Suprapubic skin (tissue), 4 donors: ENCODE measurements at regions not wholly inside any gene's neighbourhood (a gene's known extent, or its start where the extent isn't known, plus 50 kb on each side); places are given as distances from the start of the nearest gene placed in this dataset.

ENCODE experiments used
- DNase-seq, 2 donors: peaks; one replicate each; pipeline ENCODE4 v3.0.0-alpha.2; 2019; ENCODE audit warnings: low spot score in 2 of 2
- H3K27ac ChIP-seq: fragments of 200-600 bp; sonication (generic); one replicate; pipeline ENCODE4 v1.5.1; 2019
- H3K27me3 ChIP-seq: fragments of 200-600 bp; sonication (generic); one replicate; pipeline ENCODE4 v1.5.1; 2019
- H3K36me3 ChIP-seq: fragments of 200-600 bp; sonication (generic); one replicate; pipeline ENCODE4 v1.5.1; 2019
- H3K4me1 ChIP-seq: fragments of 200-600 bp; sonication (generic); one replicate; pipeline ENCODE4 v1.5.1; 2019
- H3K4me3 ChIP-seq: fragments of 200-600 bp; sonication (generic); one replicate; pipeline ENCODE4 v1.5.1; 2019; ENCODE audit warnings: mild to moderate bottlenecking
- H3K9me3 ChIP-seq: fragments of 200-600 bp; sonication (generic); one replicate; pipeline ENCODE4 v1.5.1; 2019
- EP300 ChIP-seq: sonication (generic); formaldehyde crosslinking; IDR thresholded peaks from one replicate; pipeline ENCODE4 v1.6.1; 2017; ENCODE audit warnings: antibody characterized with exemption
- POLR2A ChIP-seq, 2 donors: fragments of 450-650 bp; IDR thresholded peaks; one replicate each; pipeline ENCODE4 v1.6.1; 2017; ENCODE audit warnings: antibody characterized with exemption in 2 of 2, mild to moderate bottlenecking in 2 of 2, moderate library complexity in 2 of 2
- POLR2AphosphoS5 ChIP-seq, 3 donors: sonication (generic); formaldehyde crosslinking; IDR thresholded peaks; one replicate each; pipeline ENCODE4 v1.6.1; 2017; ENCODE audit warnings: antibody characterized with exemption in 3 of 3
- WGBS: methylation state at CpG from one replicate; pipeline ENCODE4 v1.1.5; 2018; 5-methylcytosine and 5-hydroxymethylcytosine counted together
- TF ChIP-seq, protein P1 (sequence below), 2 donors: fragments of 200-600 bp in 1 of 2; fragments of 450-650 bp in 1 of 2; sonication (generic) in 1 of 2; IDR thresholded peaks; one replicate each; pipeline ENCODE4 v1.5.1; 2016 to 2019; ENCODE audit warnings: antibody characterized with exemption in 2 of 2, mild to moderate bottlenecking in 1 of 2, moderate library complexity in 1 of 2

DNA sequence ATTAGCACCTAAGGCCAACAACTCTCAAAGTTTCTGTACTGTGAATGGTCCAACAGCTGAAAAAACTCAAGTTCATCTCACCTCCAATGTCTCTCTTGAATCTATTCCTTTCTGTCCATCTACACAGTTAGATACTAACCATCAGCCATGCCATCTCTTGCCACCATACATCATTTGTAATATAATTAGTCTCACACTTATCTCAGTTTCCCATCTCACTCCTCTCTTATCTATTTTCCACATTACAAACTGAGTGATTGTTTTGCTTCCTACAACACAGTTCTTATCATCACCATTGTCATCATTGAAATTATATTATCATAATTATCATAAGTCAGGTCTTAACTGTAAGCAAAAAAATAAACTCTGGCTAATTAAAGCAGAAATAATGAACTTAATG lies 393.9 kb downstream of the PRELID2 start:
- no peak for DNase-seq
- Histone ChIP-seq H3K9me3 (no peaks in the 10 kb centered on the region), H3K36me3 (no peaks in the 10 kb centered on the region), H3K4me3 (no peak overlapping the region), H3K27me3 (no peaks in the 10 kb centered on the region), H3K4me1 (no peaks in the 10 kb centered on the region), H3K27ac (no peak overlapping the region)
- TF ChIP-seq, protein P1, sequence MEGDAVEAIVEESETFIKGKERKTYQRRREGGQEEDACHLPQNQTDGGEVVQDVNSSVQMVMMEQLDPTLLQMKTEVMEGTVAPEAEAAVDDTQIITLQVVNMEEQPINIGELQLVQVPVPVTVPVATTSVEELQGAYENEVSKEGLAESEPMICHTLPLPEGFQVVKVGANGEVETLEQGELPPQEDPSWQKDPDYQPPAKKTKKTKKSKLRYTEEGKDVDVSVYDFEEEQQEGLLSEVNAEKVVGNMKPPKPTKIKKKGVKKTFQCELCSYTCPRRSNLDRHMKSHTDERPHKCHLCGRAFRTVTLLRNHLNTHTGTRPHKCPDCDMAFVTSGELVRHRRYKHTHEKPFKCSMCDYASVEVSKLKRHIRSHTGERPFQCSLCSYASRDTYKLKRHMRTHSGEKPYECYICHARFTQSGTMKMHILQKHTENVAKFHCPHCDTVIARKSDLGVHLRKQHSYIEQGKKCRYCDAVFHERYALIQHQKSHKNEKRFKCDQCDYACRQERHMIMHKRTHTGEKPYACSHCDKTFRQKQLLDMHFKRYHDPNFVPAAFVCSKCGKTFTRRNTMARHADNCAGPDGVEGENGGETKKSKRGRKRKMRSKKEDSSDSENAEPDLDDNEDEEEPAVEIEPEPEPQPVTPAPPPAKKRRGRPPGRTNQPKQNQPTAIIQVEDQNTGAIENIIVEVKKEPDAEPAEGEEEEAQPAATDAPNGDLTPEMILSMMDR (IDR thresholded peaks at IDR 0.05) = no peak
- no peak for TF ChIP-seq EP300
- no peak for TF ChIP-seq POLR2AphosphoS5 (IDR thresholded peaks at IDR 0.05)
- TF ChIP-seq POLR2A (IDR thresholded peaks at IDR 0.05) = no peak

DNA sequence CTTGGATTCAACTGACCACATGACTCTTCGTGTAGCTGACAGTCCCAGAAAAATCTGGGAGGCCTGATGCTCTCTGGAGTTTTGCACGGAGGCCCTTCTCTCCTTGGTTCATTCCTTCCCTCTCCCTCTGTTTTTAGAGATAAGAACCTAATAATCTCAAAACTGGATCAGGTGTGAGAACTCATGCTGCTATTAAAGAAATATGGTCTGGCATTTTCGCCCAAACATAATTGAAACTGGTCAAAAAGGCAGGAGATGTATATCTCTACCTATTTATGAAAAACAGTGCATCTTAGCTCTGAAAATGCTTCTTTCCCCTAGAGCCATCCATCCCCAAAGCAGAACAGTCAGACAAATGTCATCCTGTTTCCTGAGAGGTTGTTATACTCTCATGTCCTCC lies 397.5 kb downstream of the PRELID2 start:
- Histone ChIP-seq H3K27ac (no peak overlapping the region), H3K9me3 (no peaks in the 10 kb centered on the region), H3K4me1 (no peaks in the 10 kb centered on the region), H3K27me3 (no peaks in the 10 kb centered on the region), H3K4me3 (no peak overlapping the region), H3K36me3 (no peaks in the 10 kb centered on the region)
- TF ChIP-seq POLR2A (IDR thresholded peaks at IDR 0.05) (no peak), POLR2AphosphoS5 (IDR thresholded peaks at IDR 0.05) (no peak), EP300 (no peak)
- TF ChIP-seq, protein P1 (IDR thresholded peaks at IDR 0.05) = no peak
- WGBS = 79% methylated on average over 3 of the region's 3 CpGs
- no peak for DNase-seq

DNA sequence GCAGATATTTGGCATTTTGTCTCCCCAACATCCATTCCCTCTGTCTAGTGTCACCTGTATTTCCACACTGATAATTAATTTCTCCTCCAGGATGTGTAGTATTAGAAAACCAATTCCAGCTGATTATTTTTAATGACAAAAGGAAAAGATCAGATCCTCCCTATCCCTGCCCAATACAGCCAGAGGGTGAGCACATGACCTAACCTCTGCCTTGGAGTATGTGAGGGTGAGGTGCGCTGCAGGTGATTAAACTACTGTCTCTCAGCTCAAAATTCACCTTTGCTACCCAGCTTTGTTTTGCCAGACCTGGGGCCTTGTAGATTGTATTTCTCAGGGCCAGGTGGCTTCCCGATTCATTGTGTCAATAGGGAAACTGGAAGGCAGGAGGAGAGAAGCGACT lies 402.1 kb downstream of the PRELID2 start:
- 92% methylated on average over 3 of the region's 3 CpGs for WGBS
- DNase-seq = no peak
- no peak for TF ChIP-seq POLR2A (IDR thresholded peaks at IDR 0.05)

DNA sequence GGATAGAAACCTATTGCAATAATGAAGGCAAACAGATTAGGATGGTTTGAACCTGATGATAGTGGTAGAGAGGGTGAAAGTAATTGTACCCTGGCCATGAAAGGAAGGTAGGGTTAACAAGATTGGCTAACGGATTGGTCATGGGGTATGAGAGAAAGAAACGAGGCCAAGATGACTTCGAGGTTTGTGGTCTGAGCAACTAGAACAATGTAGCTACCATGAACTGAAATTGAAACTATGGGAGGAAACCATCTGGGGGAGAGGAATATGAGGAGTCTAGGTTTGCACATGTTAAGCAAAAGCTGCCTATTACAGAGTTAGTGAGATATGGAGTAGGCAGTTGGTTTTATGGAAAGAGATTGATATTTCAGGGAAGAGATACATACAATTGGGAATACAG lies 406.0 kb downstream of the PRELID2 start:
- WGBS = 70% methylated on average over 3 of the region's 3 CpGs
- no peak for DNase-seq
- Histone ChIP-seq H3K27ac (no peak overlapping the region), H3K4me3 (no peak overlapping the region), H3K4me1 (no peaks in the 10 kb centered on the region), H3K27me3 (no peaks in the 10 kb centered on the region), H3K9me3 (no peaks in the 10 kb centered on the region), H3K36me3 (no peaks in the 10 kb centered on the region)
- TF ChIP-seq, protein P1 (IDR thresholded peaks at IDR 0.05) = no peak
- TF ChIP-seq POLR2A (IDR thresholded peaks at IDR 0.05) (no peak), POLR2AphosphoS5 (IDR thresholded peaks at IDR 0.05) (no peak), EP300 (no peak)

More for the DNA sequence above, 402.1 kb downstream of the PRELID2 start:
- H3K9me3 ChIP-seq = no peaks in the 10 kb centered on the region
- no peak overlapping the region for H3K4me3 ChIP-seq
- no peaks in the 10 kb centered on the region for H3K27me3 ChIP-seq
- H3K4me1 ChIP-seq = no peaks in the 10 kb centered on the region
- H3K36me3 ChIP-seq = no peaks in the 10 kb centered on the region
- no peak overlapping the region for H3K27ac ChIP-seq

DNA sequence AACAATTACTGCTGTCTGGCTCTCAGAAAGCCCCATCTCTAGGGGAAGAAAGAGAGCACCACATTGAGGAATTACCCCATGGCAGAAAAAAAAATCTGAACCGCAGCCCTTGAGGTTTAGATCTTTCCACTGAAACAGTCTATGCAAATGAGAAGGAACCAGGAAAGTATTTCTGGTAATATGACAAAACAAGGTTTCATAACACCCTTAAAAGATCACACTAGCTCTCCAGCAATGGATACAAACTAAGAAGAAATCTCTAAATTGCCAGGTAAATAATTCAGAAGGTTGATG lies 427.1 kb downstream of the PRELID2 start:
- no peak for DNase-seq
- 100% methylated on average over 1 of the region's 1 CpG for WGBS
- no peak overlapping the region for H3K4me3 ChIP-seq
- no peaks in the 10 kb centered on the region for H3K4me1 ChIP-seq
- H3K27ac ChIP-seq = no peak overlapping the region
- H3K36me3 ChIP-seq = no peaks in the 10 kb centered on the region
- H3K27me3 ChIP-seq = no peaks in the 10 kb centered on the region
- TF ChIP-seq EP300 (no peak), POLR2AphosphoS5 (IDR thresholded peaks at IDR 0.05) (no peak), POLR2A (IDR thresholded peaks at IDR 0.05) (no peak)
- TF ChIP-seq, protein P1 (IDR thresholded peaks at IDR 0.05) = no peak
- peaks cover 26% of the 10 kb centered on the region for H3K9me3 ChIP-seq

DNA sequence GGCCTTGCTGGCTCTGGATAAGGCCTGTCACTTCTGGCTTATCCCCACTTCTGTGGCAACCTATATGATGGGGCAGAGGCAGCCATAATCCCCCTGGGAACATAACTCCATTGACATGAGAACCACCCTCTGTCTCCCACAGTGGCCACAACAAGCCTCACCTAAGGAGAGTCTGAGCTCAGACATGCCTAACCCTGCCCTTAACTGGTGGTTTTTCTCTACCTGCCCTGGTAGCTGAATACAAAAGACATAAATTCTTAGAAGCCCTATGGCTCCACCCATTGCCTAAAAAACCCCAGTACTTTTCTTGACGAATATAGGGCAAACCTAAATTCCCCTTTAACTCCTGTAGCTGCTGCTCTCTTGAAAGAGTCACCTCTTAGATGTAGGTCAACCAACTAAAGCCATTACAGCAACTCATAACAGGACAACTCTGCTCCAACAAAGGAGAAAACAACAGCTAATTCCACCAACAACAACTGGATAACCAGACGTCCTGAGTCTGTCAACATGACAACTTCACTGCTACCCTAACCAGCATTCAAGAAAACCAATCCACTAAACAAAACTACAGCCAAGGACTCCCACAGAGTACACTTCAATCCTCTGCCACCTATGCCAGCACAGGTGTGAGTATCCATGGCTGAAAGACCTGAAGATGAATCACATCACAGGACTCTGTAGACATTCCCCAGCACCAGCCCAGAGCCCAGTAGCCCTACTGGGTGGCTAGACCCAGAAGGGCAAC lies 427.7 kb downstream of the PRELID2 start:
- H3K4me3 ChIP-seq = no peak overlapping the region
- no peaks in the 10 kb centered on the region for H3K27me3 ChIP-seq
- no peaks in the 10 kb centered on the region for H3K36me3 ChIP-seq
- WGBS = 90% methylated on average over 2 of the region's 2 CpGs
- H3K27ac ChIP-seq = no peak overlapping the region
- H3K9me3 ChIP-seq = peaks cover 26% of the 10 kb centered on the region
- TF ChIP-seq EP300 (no peak), POLR2A (IDR thresholded peaks at IDR 0.05) (no peak), POLR2AphosphoS5 (IDR thresholded peaks at IDR 0.05) (no peak)
- TF ChIP-seq, protein P1 (IDR thresholded peaks at IDR 0.05) = no peak
- no peaks in the 10 kb centered on the region for H3K4me1 ChIP-seq
- DNase-seq = no peak
